ENCODE measurements at regions not wholly inside any gene's neighbourhood (a gene's known extent, or its start where the extent isn't known, plus 50 kb on each side); places are given as distances from the start of the nearest gene placed in this dataset.

DNA sequence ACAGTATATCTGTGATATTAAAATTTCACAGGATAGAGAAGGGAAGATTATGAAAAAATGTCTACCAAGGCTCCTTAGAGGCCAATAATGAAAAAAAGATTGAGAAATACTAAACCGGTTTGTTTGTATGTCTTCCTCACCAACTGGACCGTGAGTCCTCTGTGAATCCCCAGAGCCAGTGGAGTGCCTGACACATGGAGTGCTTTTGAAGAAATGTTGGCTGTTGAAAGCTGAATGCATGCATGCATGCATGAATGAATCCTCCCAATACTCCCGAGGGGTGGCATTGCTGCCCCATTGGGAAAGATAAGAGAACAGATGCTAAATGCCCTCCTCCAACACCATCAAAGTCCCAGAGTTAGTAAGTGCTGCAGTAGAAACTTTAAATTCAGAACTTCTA is 152.7 kb upstream of the SERP2 start:
- in situ Hi-C loops (cut with HindIII; ENCODE audit: extremely low pct_ligation_motif_present, low pct_unique_long_range_greater_than_20kb) = no loop called here
- Histone ChIP-seq H3K4me1 (ENCODE audit: insufficient read depth, low read length) (no peaks in the 10 kb centered on the region), H2AFZ (ENCODE audit: low read length) (no peak overlapping the region), H3K27me3 (ENCODE audit: control insufficient read depth in 1 of 2, insufficient read depth in 2 of 2, low read length in 2 of 2) (peaks cover 0 to 22% of the 10 kb centered on the region in 2 experiments; a peak in 2 of 5 replicates), H3K4me2 (ENCODE audit: low read depth, low read length) (no peak overlapping the region), H3K79me2 (ENCODE audit: insufficient read depth, low read length) (no peaks in the 10 kb centered on the region), H3K9me3 (ENCODE audit: low read length) (no peaks in the 10 kb centered on the region), H3K36me3 (replicated peaks in 1 of 2; ENCODE audit: control insufficient read depth in 1 of 2, insufficient read depth in 2 of 2, low read length in 2 of 2) (no peaks in the 10 kb centered on the region), H3K27ac (ENCODE audit: extremely low read length, insufficient read depth, low read length) (no peak overlapping the region), H4K20me1 (ENCODE audit: insufficient read depth, low read length) (no peaks in the 10 kb centered on the region), H3K4me3 (replicated peaks in 1 of 3; ENCODE audit: insufficient read depth in 1 of 3, low read depth in 2 of 3, low read length in 3 of 3) (no peak overlapping the region), H3K9ac (ENCODE audit: insufficient read depth, low read depth, low read length) (no peak overlapping the region)
- POLR2A ChIA-PET = no interaction called here
- CTCF ChIA-PET (ENCODE audit: low intra/inter-chr PET ratio, low total read pairs) = no interaction called here
- FAIRE-seq = no peak
- DNase-seq (ENCODE audit: low spot score) = no peak
- intact Hi-C loops (cut with micrococcal nuclease; ENCODE audit: unreplicated experiment) = no loop called here
- no TSS peak for BruUV-seq (replicated peaks)
- ATAC-seq = no peak
- TF ChIP-seq RAD51 (IDR thresholded peaks at IDR 0.05; ENCODE audit: borderline replicate concordance) = no peak
- TF ChIP-seq GATAD2A (CRISPR knock-in tag; IDR thresholded peaks at IDR 0.05) = no peak
- TF ChIP-seq KDM6A (CRISPR knock-in tag; IDR thresholded peaks at IDR 0.05; ENCODE audit: low read depth) = no peak
- TF ChIP-seq ZNF839 (CRISPR knock-in tag; IDR thresholded peaks at IDR 0.05; ENCODE audit: borderline replicate concordance) = no peak
- TF ChIP-seq LCORL (IDR thresholded peaks at IDR 0.05) = no peak
- TF ChIP-seq LCORL (CRISPR knock-in tag; IDR thresholded peaks at IDR 0.05) = no peak
- no peak for TF ChIP-seq HIVEP1 (CRISPR knock-in tag; IDR thresholded peaks at IDR 0.05)
- no peak for TF ChIP-seq ELF3 (CRISPR knock-in tag; IDR thresholded peaks at IDR 0.05)
- no peak for TF ChIP-seq PAWR (CRISPR knock-in tag; IDR thresholded peaks at IDR 0.05; ENCODE audit: borderline replicate concordance)
- TF ChIP-seq, protein P1, sequence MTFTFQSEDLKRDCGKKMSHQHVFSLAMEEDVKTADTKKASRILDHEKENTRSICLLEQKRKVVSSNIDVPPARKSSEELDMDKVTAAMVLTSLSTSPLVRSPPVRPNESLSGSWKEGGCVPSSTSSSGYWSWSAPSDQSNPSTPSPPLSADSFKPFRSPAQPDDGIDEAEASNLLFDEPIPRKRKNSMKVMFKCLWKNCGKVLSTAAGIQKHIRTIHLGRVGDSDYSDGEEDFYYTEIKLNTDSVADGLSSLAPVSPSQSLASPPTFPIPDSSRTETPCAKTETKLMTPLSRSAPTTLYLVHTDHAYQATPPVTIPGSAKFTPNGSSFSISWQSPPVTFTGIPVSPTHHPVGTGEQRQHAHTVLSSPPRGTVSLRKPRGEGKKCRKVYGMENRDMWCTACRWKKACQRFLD (CRISPR knock-in tag; IDR thresholded peaks at IDR 0.05; ENCODE audit: borderline replicate concordance) = no peak
- no peak for TF ChIP-seq GFI1 (CRISPR knock-in tag; IDR thresholded peaks at IDR 0.05; ENCODE audit: borderline replicate concordance)
- no peak for TF ChIP-seq ZFY (CRISPR knock-in tag; IDR thresholded peaks at IDR 0.05)
- TF ChIP-seq ZKSCAN8 (CRISPR knock-in tag; IDR thresholded peaks at IDR 0.05; ENCODE audit: borderline replicate concordance) = no peak
- TF ChIP-seq DRAP1 (CRISPR knock-in tag; IDR thresholded peaks at IDR 0.05) = no peak
- no peak for TF ChIP-seq FOXO1 (CRISPR knock-in tag; IDR thresholded peaks at IDR 0.05)
- TF ChIP-seq ZNF674 (CRISPR knock-in tag; IDR thresholded peaks at IDR 0.05; ENCODE audit: low read depth) = no peak
- TF ChIP-seq AHR (CRISPR knock-in tag; IDR thresholded peaks at IDR 0.05) = no peak
- TF ChIP-seq ZNF121 (CRISPR knock-in tag; IDR thresholded peaks at IDR 0.05) = no peak
- no peak for TF ChIP-seq IRF9 (CRISPR knock-in tag; IDR thresholded peaks at IDR 0.05; ENCODE audit: borderline replicate concordance)
- 26% methylated on average over 2 of the region's 3 CpGs for WGBS (ENCODE audit: low lambda C conversion rate)
